ENCODE measurements at regions not wholly inside any gene's neighbourhood (a gene's known extent, or its start where the extent isn't known, plus 50 kb on each side); places are given as distances from the start of the nearest gene placed in this dataset.
"Not testable (repeated sequence)": the region's sequence is repeated elsewhere in the genome, so short reads cannot be mapped to it uniquely, and the experiment has no call there.

DNA sequence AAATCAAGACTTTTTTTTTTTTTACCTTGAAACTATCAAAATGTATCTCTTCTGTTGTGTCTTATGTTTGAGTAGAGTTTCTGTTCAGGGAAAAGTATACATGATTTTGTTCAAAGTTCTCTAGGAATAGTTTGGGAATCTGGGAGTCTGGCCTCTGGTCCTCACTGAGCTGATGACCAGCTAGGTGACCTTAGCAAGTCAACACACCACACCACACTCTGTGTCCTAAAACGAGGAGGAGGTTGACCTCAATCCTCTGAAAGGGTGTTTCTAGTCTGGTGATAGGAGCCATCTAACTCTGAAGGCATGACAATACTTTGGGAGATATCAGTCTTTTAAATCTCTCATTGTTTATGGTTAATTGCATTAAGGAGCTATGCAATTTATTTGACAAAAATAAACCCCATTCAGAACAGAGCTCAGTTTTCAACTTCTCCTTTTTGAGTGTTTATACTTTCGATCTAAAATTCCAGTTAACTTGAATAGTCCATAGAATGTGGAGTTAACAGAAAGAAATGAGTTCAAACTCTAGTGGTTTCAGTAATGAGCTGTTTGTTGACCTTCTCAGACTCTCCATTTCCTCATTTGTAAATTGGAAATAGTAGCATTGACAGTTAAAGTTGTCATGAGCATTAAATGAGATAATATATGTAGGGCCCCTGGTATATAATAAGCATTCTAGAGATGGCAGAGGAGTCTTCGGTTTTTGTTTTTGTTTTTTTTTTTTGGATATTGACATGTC is 112.2 kb upstream of the LRRN1 start:
- ATAC-seq, result no peak

- ATAC-seq, result no peak
Observed at GRCh38 chr3:3685721-3686120, 113.5 kb upstream of the LRRN1 start.

DNA sequence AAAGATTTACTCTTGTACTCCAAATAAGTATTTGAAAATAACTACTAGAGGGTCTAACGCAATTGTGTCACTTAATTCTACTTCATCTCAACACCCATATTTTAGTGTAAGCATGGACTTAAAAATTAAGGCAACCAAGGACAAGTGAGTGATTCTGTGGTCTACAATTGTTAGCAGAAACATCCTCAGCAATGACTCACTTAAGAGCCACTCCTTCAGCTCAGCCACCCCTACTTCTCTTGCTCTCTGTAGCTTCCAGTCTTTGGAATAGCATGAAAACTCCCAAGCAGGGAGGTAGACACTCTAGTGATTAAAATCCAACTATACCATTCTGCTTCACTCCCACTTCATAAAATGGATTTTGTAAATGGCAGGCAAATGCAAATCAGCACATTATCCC is 116.0 kb upstream of the LRRN1 start:
- no peak for ATAC-seq

GRCh38 chr3:3675801-3676200 is 123.4 kb upstream of the LRRN1 start:
- ATAC-seq, result no peak

- no peak for ATAC-seq
Observed at GRCh38 chr3:3675186-3675585, 124.0 kb upstream of the LRRN1 start.

DNA sequence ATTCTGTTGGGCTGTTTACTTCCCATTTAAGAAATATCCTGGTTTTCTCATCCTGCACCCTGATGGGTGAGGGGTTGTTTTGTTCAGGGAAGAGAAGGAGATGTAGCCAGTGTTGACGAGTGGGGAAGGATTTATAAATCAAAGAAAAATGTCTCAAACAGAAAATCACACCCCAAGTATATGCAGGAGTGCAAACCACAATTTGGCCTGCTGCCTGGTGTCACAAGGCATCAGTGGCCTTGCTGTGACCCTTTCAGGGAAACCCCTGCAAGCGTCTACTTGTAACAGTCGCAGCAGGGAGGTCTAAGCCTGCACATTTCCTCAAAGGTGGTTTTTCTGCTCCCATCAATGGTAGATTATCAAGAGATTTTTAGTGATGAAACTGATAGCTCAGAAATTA is 132.6 kb upstream of the LRRN1 start:
- ATAC-seq, result peak; percentile 27 to 28

- ATAC-seq, result no peak
Observed at GRCh38 chr3:3665961-3666640, 133.1 kb upstream of the LRRN1 start.

- no peak for ATAC-seq
Observed at GRCh38 chr3:3665546-3665945, 133.7 kb upstream of the LRRN1 start.

- ATAC-seq, result no peak
Observed at GRCh38 chr3:3664935-3665334, 134.3 kb upstream of the LRRN1 start.

DNA sequence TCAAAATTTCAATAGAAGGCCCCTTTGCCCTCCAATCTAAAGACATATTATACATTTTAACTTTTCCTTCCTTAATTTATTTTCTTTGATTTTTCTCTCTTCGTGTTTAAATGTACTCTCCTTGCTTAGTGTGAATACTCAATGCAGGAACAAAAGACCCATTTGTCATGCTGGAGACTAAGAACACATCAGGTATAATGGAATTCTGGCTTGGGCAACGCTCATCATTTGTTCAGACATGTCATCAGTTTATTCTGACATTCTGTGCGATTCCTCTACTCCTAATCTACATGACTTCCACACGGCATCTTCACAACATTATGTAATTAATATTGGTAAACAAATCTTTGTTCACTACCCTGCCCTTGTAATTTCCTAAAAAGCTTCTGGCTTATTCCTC is 136.6 kb upstream of the LRRN1 start:
- no peak for ATAC-seq

GRCh38 chr3:3654916-3655315 is 144.3 kb upstream of the LRRN1 start:
- no peak for ATAC-seq

- no peak for ATAC-seq
Observed at GRCh38 chr3:3648988-3649679, 150.1 kb upstream of the LRRN1 start.

DNA sequence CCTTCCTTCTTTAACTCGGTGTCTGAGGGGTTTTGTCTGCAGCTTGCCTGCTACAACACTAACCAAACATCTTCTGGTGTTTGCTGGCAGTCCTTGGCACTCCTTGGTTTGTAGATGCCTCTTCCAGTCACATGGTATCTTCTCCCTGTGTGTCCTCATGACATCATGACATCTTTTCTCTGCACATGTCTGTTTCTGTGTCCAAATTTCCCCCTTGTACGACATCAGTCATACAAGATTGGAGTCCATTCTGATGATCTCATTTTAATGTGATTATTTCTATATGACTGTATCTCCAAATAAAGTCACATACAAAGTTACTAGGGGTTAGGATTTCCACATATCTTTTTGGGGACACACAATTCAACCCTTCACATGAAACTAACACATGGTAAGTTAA is 152.3 kb upstream of the LRRN1 start:
- ATAC-seq, result no peak

DNA sequence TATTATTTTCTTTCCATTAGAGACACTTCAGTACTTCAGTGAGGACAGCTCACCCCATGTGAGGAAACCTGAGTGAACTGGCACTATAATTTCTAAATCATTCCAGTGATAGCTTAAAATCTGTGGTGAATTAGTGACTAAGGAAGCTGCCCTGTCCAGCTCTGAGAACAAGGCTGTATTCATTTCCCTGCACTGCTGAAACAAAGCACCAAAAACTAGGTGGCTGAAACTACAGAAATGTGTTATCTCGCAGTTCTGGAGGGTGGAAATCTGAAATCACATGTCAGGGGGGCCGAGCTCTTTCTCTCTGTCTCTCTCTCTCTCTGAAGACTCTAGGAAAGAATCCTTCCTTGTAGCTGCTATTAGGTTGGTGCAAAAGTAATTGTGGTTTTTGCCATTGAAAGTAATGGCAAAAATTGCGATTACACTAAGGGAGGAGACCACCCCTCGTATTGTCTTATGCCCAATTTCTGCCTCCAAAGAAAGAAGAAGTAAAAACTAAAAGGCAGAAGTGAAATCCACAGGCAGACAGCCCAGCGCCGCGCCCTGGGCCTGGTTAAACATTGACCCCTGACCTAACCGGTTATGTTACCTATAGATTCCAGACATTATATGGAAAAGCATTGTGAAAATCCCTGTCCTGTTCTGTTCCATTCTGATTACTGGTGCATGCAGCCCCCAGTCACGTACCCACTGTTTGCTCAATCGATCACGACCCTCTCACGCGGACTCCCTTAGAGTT is 153.0 kb upstream of the LRRN1 start:
- not testable (repeated sequence) for ATAC-seq

- ATAC-seq, result no peak
Observed at GRCh38 chr3:3641877-3642455, 157.3 kb upstream of the LRRN1 start.

- ATAC-seq, result no peak
Observed at GRCh38 chr3:3639078-3639477, 160.2 kb upstream of the LRRN1 start.

DNA sequence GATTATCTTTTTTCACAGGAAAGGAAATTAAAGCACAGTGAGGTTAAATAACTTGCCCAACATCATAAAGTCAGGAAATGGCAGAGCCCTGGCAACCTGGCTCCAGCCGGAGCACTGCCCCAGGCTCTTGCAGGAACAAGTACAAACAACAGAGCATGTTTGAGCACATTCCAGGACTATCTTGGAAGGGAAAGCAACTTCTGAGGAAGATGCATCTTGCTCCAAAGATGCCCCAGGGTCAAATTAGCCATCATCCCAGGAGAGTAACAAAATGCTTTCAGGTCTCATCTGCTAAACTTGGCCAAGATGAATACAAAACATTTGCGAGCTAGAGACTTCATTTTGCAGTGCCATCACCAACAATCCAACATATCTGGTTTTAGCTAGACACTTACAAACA is 162.4 kb upstream of the LRRN1 start:
- no peak for ATAC-seq

- ATAC-seq, result no peak
Observed at GRCh38 chr3:3635109-3635508, 164.1 kb upstream of the LRRN1 start.

- ATAC-seq, result no peak
Observed at GRCh38 chr3:3634326-3634725, 164.9 kb upstream of the LRRN1 start.

DNA sequence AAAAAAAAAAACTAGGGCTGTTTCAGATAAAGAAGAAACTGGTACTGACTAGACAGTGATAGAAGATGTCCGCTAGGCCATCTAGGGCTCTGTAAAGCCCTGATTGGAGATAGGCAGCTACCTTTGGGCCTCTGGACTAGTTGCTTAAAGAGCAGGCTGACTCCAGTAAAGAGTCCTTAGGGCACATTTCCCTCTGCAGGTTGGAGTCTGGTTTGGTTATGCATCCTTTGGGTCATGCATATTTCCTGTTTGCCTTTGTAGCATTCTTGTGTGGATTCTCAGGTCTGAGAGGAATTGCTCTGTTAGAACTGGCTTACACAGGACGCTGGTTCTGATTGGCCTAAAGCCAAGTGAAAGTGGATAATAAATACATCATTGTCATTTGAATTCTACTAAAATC is 165.5 kb upstream of the LRRN1 start:
- no peak for ATAC-seq

DNA sequence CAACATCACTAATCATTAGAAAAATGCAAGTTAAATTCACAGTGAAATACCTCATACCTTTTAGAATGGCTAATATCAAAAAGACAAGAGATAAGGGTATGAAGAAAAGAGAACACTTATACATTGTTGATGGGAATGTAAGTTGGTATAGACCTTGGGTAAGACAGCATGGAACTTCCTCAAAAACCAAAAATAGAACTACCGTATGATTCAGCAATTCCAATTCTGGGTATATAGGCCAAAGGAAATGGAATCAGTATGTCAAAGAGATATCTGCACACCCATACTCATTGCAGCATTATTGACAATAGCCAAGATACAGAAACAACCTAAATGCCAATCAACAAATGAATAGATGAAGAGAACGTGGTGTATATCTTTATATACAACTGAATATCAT is 166.8 kb upstream of the LRRN1 start:
- no peak for ATAC-seq

DNA sequence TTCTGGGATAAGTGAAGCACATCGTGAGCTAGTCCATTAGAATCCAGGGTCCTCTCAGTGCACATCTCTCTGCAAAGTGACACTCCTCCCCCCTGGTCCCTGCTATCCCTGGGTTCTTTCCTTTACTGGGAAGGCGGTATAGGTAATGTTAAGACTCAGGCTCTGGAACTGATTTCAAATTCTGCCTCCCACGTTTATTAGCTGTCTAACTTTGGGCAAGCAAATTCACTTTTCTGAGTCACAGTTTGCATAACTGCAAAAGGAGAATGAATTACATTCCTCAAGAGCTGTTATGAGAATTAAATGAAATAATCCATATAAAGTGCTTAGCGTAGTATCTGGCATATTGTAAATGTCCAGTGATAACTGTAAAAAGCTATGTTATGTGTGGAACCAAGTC is 168.1 kb upstream of the LRRN1 start:
- no peak for ATAC-seq

GRCh38 chr3:3629911-3630310 is 169.3 kb upstream of the LRRN1 start:
- no peak for ATAC-seq

Data from activated CD4-positive, CD25-positive, alpha-beta regulatory T cell treated with anti-CD3 and anti-CD28 coated beads, Interleukin-2, amount 50 U/mL, for 24 hours (primary cell).